ENCODE measurements at regions not wholly inside any gene's neighbourhood (a gene's known extent, or its start where the extent isn't known, plus 50 kb on each side); places are given as distances from the start of the nearest gene placed in this dataset.

DNA sequence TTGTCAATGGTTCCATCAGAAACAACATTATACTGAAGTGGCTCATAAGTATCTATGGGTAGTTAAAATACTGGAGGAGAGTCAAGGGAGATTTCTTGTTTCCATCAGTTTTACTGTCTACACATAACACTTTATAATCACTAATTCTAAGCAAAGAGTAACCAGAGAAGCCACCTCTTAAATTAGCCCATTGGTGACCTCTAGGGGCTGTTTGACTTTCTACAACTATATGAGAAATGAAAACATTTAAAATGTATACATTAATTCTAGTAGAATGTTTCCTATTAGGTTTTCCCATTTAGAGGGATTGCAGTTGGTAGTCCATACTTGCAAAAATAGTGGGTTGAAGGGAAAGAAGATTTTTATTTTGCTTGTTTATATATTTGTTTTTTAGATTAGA is 504.3 kb downstream of the FAM181B start:
- TF ChIP-seq CTCF (IDR thresholded peaks at IDR 0.05 in 4 of 5, conservative IDR thresholded peaks at IDR 0.05 in 1 of 5) (no peak), POLR2A (IDR thresholded peaks at IDR 0.05) (no peak)

Measured in gastrocnemius medialis (tissue), 4 donors.